ENCODE measurements at regions not wholly inside any gene's neighbourhood (a gene's known extent, or its start where the extent isn't known, plus 50 kb on each side); places are given as distances from the start of the nearest gene placed in this dataset.
"Not testable (repeated sequence)": the region's sequence is repeated elsewhere in the genome, so short reads cannot be mapped to it uniquely, and the experiment has no call there.

- no peak for DNase-seq (ENCODE audit: extremely low spot score, insufficient read length, low read depth)
- FAIRE-seq, result no peak
These were observed 91.0 kb upstream of the NFE2L3 start for GRCh38 chr7:26060733-26061677.

GRCh38 chr7:26061678-26062603 lies 90.1 kb upstream of the NFE2L3 start:
- peak; percentile 85 for FAIRE-seq
- peak; percentile 40 for DNase-seq (ENCODE audit: extremely low spot score, insufficient read length, low read depth)

GRCh38 chr7:26065652-26066051 lies 86.3 kb upstream of the NFE2L3 start:
- FAIRE-seq, result no peak
- no peak for DNase-seq (ENCODE audit: extremely low spot score, insufficient read length, low read depth)

- no peak for FAIRE-seq
- no peak for DNase-seq (ENCODE audit: extremely low spot score, insufficient read length, low read depth)
These were observed 85.3 kb upstream of the NFE2L3 start for GRCh38 chr7:26066736-26067135.

GRCh38 chr7:26070290-26070689 lies 81.7 kb upstream of the NFE2L3 start:
- DNase-seq (ENCODE audit: extremely low spot score, insufficient read length, low read depth) (no peak), FAIRE-seq (no peak)

GRCh38 chr7:26071622-26072456 lies 80.2 kb upstream of the NFE2L3 start:
- DNase-seq (ENCODE audit: extremely low spot score, insufficient read length, low read depth), result no peak
- FAIRE-seq, result no peak

- no peak for FAIRE-seq
- no peak for DNase-seq (ENCODE audit: extremely low spot score, insufficient read length, low read depth)
These were observed 79.0 kb upstream of the NFE2L3 start for GRCh38 chr7:26073041-26073440.

GRCh38 chr7:26074919-26075318 lies 77.1 kb upstream of the NFE2L3 start:
- FAIRE-seq (no peak), DNase-seq (ENCODE audit: extremely low spot score, insufficient read length, low read depth) (no peak)

- DNase-seq (ENCODE audit: extremely low spot score, insufficient read length, low read depth) (no peak), FAIRE-seq (no peak)
These were observed 75.3 kb upstream of the NFE2L3 start for GRCh38 chr7:26076691-26077090.

- FAIRE-seq (peak; percentile 79), DNase-seq (ENCODE audit: extremely low spot score, insufficient read length, low read depth) (peak; percentile 64)
These were observed 73.3 kb upstream of the NFE2L3 start for GRCh38 chr7:26078437-26079336.

- FAIRE-seq, result no peak
- no peak for DNase-seq (ENCODE audit: extremely low spot score, insufficient read length, low read depth)
These were observed 70.4 kb upstream of the NFE2L3 start for GRCh38 chr7:26081638-26082037.

GRCh38 chr7:26083113-26083512 lies 68.9 kb upstream of the NFE2L3 start:
- FAIRE-seq, result no peak

GRCh38 chr7:26084418-26084817 lies 67.6 kb upstream of the NFE2L3 start:
- FAIRE-seq (no peak), DNase-seq (ENCODE audit: extremely low spot score, insufficient read length, low read depth) (no peak)

More at GRCh38 chr7:26083113-26083512, 68.9 kb upstream of the NFE2L3 start:
- no peak for DNase-seq (ENCODE audit: extremely low spot score, insufficient read length, low read depth)

GRCh38 chr7:26085771-26086170 lies 66.2 kb upstream of the NFE2L3 start:
- no peak for FAIRE-seq

GRCh38 chr7:26087321-26088091 lies 64.5 kb upstream of the NFE2L3 start:
- no peak for FAIRE-seq
- DNase-seq (ENCODE audit: extremely low spot score, insufficient read length, low read depth), result no peak

More at GRCh38 chr7:26085771-26086170, 66.2 kb upstream of the NFE2L3 start:
- no peak for DNase-seq (ENCODE audit: extremely low spot score, insufficient read length, low read depth)

GRCh38 chr7:26089469-26089868 lies 62.5 kb upstream of the NFE2L3 start:
- FAIRE-seq, result peak; percentile 68
- DNase-seq (ENCODE audit: extremely low spot score, insufficient read length, low read depth), result not testable (repeated sequence)

GRCh38 chr7:26090927-26091519 lies 61.0 kb upstream of the NFE2L3 start:
- peak; percentile 83 for FAIRE-seq
- DNase-seq (ENCODE audit: extremely low spot score, insufficient read length, low read depth), result peak; percentile 18

- DNase-seq (ENCODE audit: extremely low spot score, insufficient read length, low read depth), result no peak
- no peak for FAIRE-seq
These were observed 60.1 kb upstream of the NFE2L3 start for GRCh38 chr7:26091933-26092332.
